NCI-H748 (cell line): ENCODE measurements at regions not wholly inside any gene's neighbourhood (a gene's known extent, or its start where the extent isn't known, plus 50 kb on each side); places are given as distances from the start of the nearest gene placed in this dataset.
"Not testable (repeated sequence)": the region's sequence is repeated elsewhere in the genome, so short reads cannot be mapped to it uniquely, and the experiment has no call there.

Source experiments
- DNase-seq: peaks from one replicate; lab custom pipeline; 2025; ENCODE audit not compliant: unreplicated experiment; lab: John Stamatoyannopoulos, UW

DNA sequence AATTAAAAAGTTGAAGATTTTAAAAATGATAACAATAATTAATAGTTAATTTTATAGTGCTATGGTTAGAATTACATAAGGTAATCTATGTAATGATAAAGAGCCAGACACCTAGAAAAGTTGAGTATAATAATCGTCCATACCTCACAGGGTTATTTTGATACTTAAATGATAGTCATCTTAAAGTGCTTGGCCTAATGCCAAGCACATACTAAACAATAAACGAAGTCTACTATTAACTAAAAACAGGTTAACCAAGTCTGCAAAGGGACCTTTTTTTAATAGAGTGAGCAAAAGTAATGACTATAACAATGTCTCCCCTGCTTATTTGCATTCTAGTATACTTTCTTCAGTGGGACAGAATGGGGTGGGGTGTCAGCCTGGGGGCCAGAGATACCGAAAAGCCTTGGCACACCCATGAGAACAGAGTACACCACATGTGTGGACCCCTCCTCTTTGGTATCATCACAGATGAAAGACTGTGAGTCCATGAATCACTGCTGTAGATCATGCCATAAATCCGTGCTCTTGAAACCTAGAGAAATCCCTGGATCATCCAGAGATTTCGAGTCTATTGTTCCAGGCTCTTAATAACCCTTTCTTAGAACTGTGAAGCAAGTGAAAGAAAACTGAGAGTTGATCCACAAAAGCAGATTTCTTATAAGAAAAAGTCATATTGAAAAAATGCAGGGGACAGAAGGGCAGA is 249.5 kb downstream of the PRELID2 start:
- DNase-seq: peak; percentile 41

DNA sequence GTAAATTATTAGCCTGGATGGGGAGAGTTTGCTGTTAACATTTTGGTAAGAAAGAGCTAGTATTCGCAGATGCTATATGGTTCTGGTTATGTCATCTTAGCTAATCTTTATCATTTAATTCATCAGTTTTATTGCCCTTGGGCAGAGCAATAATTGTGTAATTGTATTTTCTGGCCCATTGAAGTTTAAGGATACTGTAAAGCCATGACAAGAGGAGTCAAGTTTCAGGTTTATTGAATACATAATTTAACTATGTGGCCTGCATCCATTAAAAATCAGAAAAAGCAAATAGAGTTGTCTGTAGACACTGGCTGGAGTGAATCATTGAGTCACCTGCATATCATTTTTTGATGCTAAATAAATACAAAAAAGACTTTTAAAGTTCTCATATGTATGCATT is 255.8 kb downstream of the PRELID2 start:
- peak; percentile 20 for DNase-seq

GRCh38 chr5:145574889-145575573 is 260.1 kb downstream of the PRELID2 start:
- DNase-seq: no peak

- peak; percentile 57 for DNase-seq
These were observed 266.6 kb downstream of the PRELID2 start for GRCh38 chr5:145568581-145568980.

DNA sequence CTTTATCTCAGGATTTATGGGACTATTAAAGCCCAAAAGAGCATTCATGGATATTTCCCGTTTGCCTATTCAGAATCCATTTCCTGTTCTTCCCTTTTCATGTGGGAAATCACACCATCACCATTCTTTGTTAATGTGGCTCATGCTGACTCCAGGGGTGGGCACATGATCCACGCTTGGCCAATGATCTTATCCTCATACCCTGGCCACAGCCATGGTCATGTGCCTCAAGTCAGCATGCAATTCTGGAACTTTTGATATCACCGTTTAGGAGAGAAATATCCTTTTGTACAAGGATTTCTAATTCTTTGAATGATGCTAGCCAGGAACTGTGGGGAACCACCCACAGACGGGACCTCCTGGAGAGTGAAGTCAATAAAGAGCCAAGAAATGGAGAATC is 272.2 kb downstream of the PRELID2 start:
- DNase-seq: no peak

- DNase-seq: no peak
These were observed 276.9 kb downstream of the PRELID2 start for GRCh38 chr5:145558288-145558687.

DNA sequence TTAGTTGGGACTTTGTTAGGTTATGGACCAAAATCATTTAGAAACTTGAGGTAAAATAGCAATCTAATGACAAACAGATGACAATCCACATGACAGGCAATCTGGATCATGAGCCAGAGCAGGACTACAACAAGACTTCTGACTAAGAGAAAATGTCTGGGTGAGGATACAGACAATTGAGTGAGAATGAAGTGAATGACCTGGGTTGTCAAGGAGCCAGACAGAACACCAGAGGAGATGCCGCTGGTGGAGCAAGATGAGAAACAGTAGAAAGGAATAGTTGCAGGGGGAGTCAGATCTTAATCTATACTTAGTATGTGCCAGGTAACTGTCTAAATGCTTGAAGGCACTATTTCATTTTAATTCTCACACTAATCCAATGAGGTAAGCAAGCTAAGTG is 277.8 kb downstream of the PRELID2 start:
- no peak for DNase-seq

- DNase-seq: no peak
These were observed 280.7 kb downstream of the PRELID2 start for GRCh38 chr5:145554399-145554798.

DNA sequence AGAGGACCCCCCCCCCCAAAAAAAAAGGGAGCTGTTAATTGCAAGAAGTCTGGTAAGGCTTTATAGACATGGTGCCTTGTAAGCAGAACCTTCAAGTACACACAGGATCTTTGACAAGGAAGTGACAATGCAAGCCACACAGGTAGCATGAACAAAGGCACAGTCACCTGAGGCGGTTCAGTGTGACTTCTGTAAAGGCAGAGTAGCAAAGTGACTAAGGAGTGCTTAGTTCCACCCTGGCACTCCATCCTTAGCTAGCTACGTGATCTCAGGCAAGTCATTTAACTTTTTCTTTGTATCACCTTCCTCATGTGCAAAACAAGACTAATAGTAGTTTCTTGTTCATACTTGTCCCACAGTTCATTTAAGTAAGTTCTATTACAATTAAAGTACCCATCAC is 282.0 kb downstream of the PRELID2 start:
- no peak for DNase-seq

DNA sequence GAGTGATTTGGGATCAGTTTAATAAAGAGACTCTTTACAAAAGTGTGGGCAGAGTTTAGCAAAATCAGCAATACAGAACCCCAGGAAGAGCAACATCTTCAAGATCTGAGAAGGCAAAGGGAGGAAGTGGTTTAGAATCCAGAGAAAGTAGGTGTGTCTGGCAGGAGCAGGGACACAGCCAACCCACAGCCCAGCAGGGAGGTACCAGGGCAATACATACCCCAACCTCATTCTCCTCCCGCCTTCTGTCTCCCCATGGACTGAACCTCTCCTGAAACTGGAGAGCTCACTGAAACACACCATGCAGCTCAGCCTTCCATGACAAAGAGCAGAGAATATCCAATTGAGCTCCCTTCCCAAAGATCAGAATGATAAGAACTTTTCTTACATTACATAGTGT is 283.4 kb downstream of the PRELID2 start:
- no peak for DNase-seq

- DNase-seq: no peak
These were observed 287.0 kb downstream of the PRELID2 start for GRCh38 chr5:145548097-145548496.

GRCh38 chr5:145544401-145544800 is 290.7 kb downstream of the PRELID2 start:
- no peak for DNase-seq

GRCh38 chr5:145543968-145544367 is 291.2 kb downstream of the PRELID2 start:
- DNase-seq: no peak

DNA sequence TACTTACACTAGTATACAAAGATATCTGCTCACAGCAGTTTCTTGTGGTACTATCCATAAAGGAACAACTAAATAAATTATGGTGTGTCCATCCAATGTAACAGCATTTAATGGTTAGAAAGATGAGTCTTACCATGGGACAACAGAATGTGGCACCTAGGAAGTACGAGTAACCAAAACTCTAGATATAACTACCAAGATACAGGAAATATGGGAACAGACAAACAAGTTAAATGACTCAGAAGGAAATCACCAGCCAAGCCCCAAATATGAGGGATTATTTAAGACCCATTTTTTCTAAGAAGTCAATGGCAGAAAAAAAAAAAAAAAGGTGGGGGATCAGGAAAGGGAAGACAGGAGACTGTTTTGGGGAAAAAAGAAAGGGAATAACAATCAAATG is 294.8 kb downstream of the PRELID2 start:
- no peak for DNase-seq

- DNase-seq: peak; percentile 26
These were observed 295.9 kb downstream of the PRELID2 start for GRCh38 chr5:145539201-145539600.

GRCh38 chr5:145536133-145536532 is 299.0 kb downstream of the PRELID2 start:
- no peak for DNase-seq

DNA sequence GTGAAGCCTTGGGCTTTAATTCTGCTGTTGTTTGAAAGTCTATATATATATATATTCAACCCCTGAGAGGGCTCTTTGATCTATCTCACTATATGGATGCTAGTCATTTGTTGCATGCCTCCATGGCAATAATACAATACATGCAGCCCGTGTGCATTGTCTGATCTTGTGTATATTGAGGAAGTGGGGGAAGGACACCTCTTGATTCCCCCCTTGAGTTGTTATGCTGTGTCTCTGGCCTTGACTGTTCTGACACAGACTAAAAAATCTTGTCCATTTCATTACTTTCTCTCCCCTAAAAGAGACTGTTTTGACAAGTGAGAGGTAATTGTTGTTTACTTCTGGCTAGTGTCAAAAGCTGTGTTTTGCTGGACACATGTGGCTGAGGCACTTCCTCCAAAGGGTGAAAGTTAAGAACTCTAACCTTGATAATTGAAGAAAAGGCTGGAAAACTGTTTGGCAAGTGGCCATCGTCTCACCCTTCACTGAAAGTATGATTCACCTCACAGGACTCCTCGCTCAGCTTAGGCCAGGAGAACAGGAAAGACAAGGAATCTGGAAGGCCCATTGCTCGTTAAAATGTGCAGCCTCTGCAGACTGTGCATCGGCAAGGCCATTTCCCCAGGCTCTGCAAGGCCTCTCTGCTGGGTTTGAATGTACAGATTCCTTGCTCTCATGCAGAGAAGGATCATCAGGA is 304.0 kb downstream of the PRELID2 start:
- DNase-seq: no peak

GRCh38 chr5:145521523-145521922 is 313.6 kb downstream of the PRELID2 start:
- no peak for DNase-seq

GRCh38 chr5:145521066-145521465 is 314.1 kb downstream of the PRELID2 start:
- DNase-seq: no peak

- no peak for DNase-seq
These were observed 314.8 kb downstream of the PRELID2 start for GRCh38 chr5:145520335-145520734.

DNA sequence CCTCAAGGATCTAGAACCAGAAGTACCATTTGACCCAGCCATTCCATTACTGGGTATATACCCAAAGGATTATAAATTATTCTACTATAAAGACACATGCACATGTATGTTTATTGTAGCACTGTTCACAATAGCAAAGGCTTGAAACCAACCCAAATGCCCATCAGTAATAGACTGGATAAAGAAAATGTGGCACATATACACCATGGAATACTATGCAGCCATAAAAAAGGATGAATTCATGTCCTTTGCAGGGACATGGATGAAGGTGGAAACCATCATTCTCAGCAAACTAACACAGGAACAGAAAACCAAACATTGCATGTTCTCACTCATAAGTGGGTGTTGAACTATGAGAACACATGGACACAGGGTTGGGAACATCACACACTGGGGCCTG is 317.6 kb downstream of the PRELID2 start:
- not testable (repeated sequence) for DNase-seq

DNA sequence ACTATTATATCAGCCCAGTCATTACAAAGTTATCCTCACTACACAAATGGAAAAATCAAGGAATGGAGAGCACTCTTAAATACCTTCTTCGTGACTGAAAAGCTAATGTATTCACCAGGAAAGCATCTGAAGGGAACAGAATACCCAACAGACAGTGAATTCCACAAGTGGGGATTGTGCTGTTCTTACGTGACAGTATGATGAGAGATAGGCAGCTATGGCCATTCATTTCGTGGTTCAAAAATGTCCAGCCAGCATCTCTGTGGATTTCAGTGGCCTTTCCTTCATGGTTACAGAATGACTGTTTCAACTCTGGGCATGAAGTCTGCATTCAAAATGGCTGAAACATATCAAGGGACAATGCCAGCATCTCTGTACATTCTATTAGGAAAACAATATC is 323.8 kb downstream of the PRELID2 start:
- no peak for DNase-seq
